ENCODE measurements at regions not wholly inside any gene's neighbourhood (a gene's known extent, or its start where the extent isn't known, plus 50 kb on each side); places are given as distances from the start of the nearest gene placed in this dataset.

DNA sequence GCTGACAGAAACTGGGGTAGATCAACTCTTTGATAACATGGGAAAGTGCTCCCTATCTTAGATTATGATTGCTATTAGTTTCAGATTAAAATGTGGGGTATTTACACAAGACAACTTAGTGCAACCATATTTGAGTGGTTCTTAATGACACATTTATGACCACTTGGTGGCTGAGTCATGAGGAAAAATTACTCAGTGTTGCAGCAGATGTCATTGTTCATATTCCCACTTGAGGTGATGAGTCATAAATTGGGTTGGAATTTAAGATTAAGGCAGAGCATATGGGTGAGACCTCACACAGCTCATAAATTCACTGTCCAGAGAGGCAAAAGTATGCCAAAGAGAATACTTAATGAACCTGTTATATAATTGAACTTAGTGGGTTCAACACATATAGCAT is 408.3 kb downstream of the DMRT2 start:
- H3K4me3 ChIP-seq (ENCODE audit: low read depth, low read length) = no peak overlapping the region
- no peak for DNase-seq (ENCODE audit: low read depth)
- TF ChIP-seq, protein P1, sequence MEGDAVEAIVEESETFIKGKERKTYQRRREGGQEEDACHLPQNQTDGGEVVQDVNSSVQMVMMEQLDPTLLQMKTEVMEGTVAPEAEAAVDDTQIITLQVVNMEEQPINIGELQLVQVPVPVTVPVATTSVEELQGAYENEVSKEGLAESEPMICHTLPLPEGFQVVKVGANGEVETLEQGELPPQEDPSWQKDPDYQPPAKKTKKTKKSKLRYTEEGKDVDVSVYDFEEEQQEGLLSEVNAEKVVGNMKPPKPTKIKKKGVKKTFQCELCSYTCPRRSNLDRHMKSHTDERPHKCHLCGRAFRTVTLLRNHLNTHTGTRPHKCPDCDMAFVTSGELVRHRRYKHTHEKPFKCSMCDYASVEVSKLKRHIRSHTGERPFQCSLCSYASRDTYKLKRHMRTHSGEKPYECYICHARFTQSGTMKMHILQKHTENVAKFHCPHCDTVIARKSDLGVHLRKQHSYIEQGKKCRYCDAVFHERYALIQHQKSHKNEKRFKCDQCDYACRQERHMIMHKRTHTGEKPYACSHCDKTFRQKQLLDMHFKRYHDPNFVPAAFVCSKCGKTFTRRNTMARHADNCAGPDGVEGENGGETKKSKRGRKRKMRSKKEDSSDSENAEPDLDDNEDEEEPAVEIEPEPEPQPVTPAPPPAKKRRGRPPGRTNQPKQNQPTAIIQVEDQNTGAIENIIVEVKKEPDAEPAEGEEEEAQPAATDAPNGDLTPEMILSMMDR (IDR thresholded peaks at IDR 0.05; ENCODE audit: insufficient read depth, low read depth, low read length, missing control alignments) = no peak

DNA sequence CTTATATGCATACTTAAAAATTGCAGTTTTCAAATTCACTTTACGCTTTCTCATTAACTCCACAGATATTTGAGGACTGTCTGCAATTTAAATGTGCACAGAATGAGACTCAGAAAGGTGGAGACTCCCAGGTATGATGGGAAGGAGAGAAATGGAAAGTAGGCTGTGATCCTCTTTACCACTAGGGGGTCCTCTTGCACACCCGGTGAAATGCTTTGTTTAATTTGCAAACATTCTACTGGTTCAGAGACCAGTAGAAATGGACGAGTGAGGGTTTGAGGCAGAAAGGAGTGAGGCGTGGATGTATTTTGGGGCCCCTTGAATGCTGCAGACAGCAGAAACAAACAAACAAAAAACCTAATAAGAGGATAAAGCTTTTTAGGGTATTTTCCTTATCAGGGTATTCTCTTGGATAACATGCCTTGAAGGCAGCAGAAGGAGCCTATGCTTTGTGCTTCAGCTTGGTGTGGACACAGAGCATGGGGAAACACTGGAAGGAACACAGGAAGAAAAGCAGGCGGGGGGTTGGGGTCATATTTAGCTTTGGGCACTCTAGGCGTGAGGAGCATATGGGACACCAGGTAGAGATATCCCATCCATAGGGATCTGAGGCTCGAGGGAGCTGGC is 410.1 kb downstream of the DMRT2 start:
- peak; percentile 57 for DNase-seq (ENCODE audit: low read depth)
- TF ChIP-seq, protein P1 (IDR thresholded peaks at IDR 0.05; ENCODE audit: insufficient read depth, low read depth, low read length, missing control alignments) = peak; percentile 83
- no peak overlapping the region for H3K4me3 ChIP-seq (ENCODE audit: low read depth, low read length)

DNA sequence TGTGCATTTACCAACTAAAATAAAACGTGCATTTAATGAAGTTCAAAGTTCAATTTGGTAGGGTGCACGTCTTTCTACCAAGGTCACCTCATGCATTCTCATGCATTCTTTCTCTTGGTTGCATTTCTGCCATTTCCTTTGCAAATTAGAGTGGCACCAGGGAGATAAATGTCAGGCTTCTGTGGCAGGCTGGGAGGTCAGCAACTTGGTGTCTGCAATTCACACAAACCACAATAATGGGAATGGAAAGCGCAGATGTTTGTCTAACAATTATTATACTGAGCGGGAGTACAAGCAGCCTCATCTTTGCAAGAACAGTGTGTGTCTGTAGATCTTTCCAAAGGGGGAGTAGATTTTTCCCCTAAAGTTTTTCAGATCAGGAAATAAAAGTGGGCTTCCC is 411.7 kb downstream of the DMRT2 start:
- no peak for DNase-seq (ENCODE audit: low read depth)
- no peak overlapping the region for H3K4me3 ChIP-seq (ENCODE audit: low read depth, low read length)
- TF ChIP-seq, protein P1 (IDR thresholded peaks at IDR 0.05; ENCODE audit: insufficient read depth, low read depth, low read length, missing control alignments) = no peak

DNA sequence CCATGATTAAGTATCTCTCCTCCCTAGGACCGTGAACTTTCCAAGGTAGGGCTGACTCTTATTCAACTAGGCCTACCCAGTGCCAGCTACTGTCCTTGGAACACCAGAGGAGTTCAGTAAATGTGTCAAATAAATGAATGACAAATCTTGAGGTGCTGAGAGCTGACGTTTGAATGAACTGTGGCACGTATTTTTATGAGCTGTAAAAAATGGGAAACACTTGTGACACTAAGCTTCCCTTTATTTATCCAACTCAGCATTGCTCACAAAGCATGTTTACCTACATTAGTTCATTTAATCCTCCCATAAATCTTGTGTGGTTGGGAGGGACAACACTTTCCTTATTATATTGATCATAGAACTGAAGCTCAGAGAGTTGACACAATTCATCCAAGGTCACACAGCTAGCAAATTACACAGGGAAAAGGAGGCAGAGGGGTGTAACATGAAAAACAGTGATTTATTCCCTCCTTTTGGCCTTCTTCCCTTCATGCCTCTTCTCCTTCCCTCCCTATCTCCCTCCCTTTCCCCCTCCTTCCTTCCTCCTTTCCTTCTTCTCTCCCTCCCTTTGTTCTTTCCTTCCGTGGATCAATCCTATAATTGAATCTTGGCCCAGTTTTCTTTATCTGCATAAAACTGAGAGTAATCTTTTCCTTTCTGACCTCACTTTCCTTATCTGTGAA is 412.6 kb downstream of the DMRT2 start:
- DNase-seq (ENCODE audit: low read depth) = no peak
- TF ChIP-seq, protein P1 (IDR thresholded peaks at IDR 0.05; ENCODE audit: insufficient read depth, low read depth, low read length, missing control alignments) = no peak
- no peak overlapping the region for H3K4me3 ChIP-seq (ENCODE audit: low read depth, low read length)

DNA sequence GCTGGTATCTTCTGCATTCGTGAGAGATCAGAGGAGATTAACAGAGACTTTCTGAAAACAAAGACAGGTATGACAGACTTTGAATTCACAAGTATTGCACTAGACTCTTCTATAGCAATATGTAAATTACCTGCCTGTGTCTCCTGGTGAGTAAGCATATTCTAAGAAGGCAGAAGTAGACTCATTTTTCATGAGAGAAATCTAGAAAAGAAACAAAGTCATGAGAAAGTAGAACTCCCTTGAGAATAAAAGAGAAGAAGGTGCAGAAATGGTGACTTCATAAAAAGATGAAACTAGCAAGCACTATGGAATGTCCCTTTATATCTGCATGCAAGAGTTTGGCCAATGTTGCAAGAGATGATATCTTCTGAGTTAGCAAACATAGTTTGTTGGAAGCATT is 419.8 kb downstream of the DMRT2 start:
- H3K4me3 ChIP-seq (ENCODE audit: low read depth, low read length) = no peak overlapping the region
- DNase-seq (ENCODE audit: low read depth) = peak; percentile 72
- TF ChIP-seq, protein P1 (IDR thresholded peaks at IDR 0.05; ENCODE audit: insufficient read depth, low read depth, low read length, missing control alignments) = no peak

DNA sequence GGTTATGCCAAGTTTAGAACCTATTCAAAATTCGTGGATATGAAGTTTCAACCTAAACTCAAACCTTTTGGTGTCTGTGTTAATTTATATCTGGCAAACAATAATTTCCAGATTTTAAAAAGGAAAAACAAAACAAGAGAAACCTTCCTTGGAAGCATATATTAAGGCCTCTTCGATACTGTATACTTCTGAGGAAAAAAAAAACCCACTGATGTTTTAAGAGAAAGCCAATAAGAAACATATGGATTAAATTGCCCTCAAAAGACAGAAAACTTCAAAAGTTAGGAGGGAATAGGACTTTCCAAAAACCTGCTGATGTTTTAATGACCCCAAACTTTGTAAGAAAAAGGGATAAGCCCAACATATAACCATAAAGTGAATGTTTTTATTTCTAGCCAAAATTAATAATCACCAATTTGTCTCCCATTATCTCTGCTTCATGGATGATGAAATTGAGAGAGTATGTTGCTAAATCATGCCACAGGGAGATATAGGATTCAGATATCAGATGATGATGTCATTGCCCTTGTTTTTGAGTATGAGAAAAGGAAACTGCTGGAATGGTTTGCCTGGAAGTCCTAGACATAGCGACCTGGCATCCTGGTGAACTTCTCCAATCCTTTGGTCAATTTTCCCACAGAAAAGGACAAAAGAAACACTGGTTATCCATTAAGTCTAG is 423.9 kb downstream of the DMRT2 start:
- no peak overlapping the region for H3K4me3 ChIP-seq (ENCODE audit: low read depth, low read length)
- no peak for DNase-seq (ENCODE audit: low read depth)
- TF ChIP-seq, protein P1 (IDR thresholded peaks at IDR 0.05; ENCODE audit: insufficient read depth, low read depth, low read length, missing control alignments) = no peak
